GM18868 (cell line): ENCODE measurements at regions not wholly inside any gene's neighbourhood (a gene's known extent, or its start where the extent isn't known, plus 50 kb on each side); places are given as distances from the start of the nearest gene placed in this dataset.
"Not testable (repeated sequence)": the region's sequence is repeated elsewhere in the genome, so short reads cannot be mapped to it uniquely, and the experiment has no call there.

Source experiments
- ATAC-seq: cut with Tn5 transposase; IDR thresholded peaks from one replicate; pipeline ENCODE4 v1.9.1; 2021; ENCODE audit warnings: mild to moderate bottlenecking, moderate library complexity; ENCODE audit not compliant: unreplicated experiment

- ATAC-seq: no peak
These were observed 80.5 kb downstream of the ZIC3 start for GRCh38 chrX:137646472-137646871.

GRCh38 chrX:137651647-137652046, 85.7 kb downstream of the ZIC3 start:
- ATAC-seq: no peak

- no peak for ATAC-seq
These were observed 86.2 kb downstream of the ZIC3 start for GRCh38 chrX:137652086-137652485.

- ATAC-seq: no peak
These were observed 88.6 kb downstream of the ZIC3 start for GRCh38 chrX:137654481-137654880.

GRCh38 chrX:137667776-137668175, 101.8 kb downstream of the ZIC3 start:
- no peak for ATAC-seq

GRCh38 chrX:137684591-137684990, 118.7 kb downstream of the ZIC3 start:
- no peak for ATAC-seq

GRCh38 chrX:137695417-137695816, 129.5 kb downstream of the ZIC3 start:
- no peak for ATAC-seq

GRCh38 chrX:137707348-137707747, 141.4 kb downstream of the ZIC3 start:
- ATAC-seq: no peak

- no peak for ATAC-seq
These were observed 176.9 kb downstream of the ZIC3 start for GRCh38 chrX:137742846-137743245.

GRCh38 chrX:137743414-137743813, 177.5 kb downstream of the ZIC3 start:
- no peak for ATAC-seq

- ATAC-seq: no peak
These were observed 180.4 kb downstream of the ZIC3 start for GRCh38 chrX:137746289-137746688.

- ATAC-seq: no peak
These were observed 181.5 kb downstream of the ZIC3 start for GRCh38 chrX:137747244-137748043.

GRCh38 chrX:137748827-137749226, 182.9 kb downstream of the ZIC3 start:
- ATAC-seq: no peak

- no peak for ATAC-seq
These were observed 183.3 kb downstream of the ZIC3 start for GRCh38 chrX:137749246-137749645.

- ATAC-seq: no peak
These were observed 205.6 kb downstream of the ZIC3 start for GRCh38 chrX:137771537-137771936.

GRCh38 chrX:137792214-137792613, 226.3 kb downstream of the ZIC3 start:
- peak; percentile 57 for ATAC-seq

GRCh38 chrX:137797926-137798325, 232.0 kb downstream of the ZIC3 start:
- not testable (repeated sequence) for ATAC-seq

GRCh38 chrX:137823257-137823656, 257.3 kb downstream of the ZIC3 start:
- ATAC-seq: no peak

- ATAC-seq: no peak
These were observed 281.4 kb downstream of the ZIC3 start for GRCh38 chrX:137847376-137847775.

GRCh38 chrX:137848266-137848905, 282.5 kb downstream of the ZIC3 start:
- ATAC-seq: no peak

- ATAC-seq: no peak
These were observed 286.6 kb downstream of the ZIC3 start for GRCh38 chrX:137852502-137852901.

GRCh38 chrX:137855490-137855889, 289.6 kb downstream of the ZIC3 start:
- ATAC-seq: no peak
